ENCODE measurements at regions not wholly inside any gene's neighbourhood (a gene's known extent, or its start where the extent isn't known, plus 50 kb on each side); places are given as distances from the start of the nearest gene placed in this dataset.

DNA sequence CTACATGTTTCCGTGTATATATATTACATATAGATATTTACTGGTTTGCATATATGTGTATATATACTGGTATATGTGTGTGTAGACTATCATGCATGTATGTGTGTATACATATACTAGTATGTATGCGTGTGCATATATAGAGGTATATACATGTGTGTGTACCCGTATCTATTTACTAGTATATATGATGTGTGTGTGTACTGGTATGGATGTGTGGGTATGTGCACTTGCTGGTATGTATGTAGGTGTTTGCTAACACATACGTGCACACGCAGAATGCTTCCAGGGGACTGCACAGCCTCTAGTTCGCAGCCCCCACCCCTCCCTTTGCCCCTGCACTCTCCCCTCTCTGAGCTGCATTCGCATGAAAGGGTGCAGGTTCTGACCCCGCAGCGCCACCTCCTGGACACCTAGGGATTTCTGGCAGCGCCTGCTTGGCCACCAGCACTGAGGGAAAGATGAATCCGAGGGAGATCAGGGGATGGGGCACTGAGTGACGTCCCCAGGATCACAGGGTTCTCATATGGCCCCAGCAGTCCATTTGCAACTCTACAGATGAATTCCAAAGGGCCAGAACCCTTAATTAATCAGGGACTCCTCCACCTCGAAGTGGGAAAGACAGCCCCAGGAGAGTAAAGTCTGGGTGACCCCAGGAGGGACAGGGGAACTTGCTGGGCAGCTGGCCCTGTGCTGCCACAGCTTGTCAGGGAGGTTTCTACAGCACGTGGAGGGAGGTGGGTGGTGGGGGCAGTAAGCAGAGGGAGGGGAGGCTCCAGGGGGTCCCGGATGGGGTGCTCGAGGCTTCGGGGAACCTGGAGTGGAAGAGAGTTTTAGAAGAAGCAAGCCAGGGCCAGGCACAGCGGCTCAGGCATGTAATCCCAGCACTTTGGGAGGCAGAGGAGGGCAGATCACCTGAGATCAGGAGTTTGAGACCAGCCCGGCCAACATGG lies 66.8 kb upstream of the ASAP2 start:
- no peaks in the 10 kb centered on the region for H3K27me3 ChIP-seq
- no peak overlapping the region for H3K4me3 ChIP-seq
- peak; percentile 76 for DNase-seq
- peak; percentile 47 to 62 for ATAC-seq (ENCODE audit: low FRiP score in 2 of 2)
- no peaks in the 10 kb centered on the region for H3K9me3 ChIP-seq
- no peak overlapping the region for H3K27ac ChIP-seq
- no peaks in the 10 kb centered on the region for H3K36me3 ChIP-seq
- 37 to 38% methylated on average over 17 to 19 of the region's 19 CpGs for WGBS, 2 donors
- TF ChIP-seq EP300 (IDR thresholded peaks at IDR 0.05) (no peak), POLR2A (IDR thresholded peaks at IDR 0.05) (no peak), POLR2AphosphoS5 (IDR thresholded peaks at IDR 0.05) (no peak)
- TF ChIP-seq, protein P1, sequence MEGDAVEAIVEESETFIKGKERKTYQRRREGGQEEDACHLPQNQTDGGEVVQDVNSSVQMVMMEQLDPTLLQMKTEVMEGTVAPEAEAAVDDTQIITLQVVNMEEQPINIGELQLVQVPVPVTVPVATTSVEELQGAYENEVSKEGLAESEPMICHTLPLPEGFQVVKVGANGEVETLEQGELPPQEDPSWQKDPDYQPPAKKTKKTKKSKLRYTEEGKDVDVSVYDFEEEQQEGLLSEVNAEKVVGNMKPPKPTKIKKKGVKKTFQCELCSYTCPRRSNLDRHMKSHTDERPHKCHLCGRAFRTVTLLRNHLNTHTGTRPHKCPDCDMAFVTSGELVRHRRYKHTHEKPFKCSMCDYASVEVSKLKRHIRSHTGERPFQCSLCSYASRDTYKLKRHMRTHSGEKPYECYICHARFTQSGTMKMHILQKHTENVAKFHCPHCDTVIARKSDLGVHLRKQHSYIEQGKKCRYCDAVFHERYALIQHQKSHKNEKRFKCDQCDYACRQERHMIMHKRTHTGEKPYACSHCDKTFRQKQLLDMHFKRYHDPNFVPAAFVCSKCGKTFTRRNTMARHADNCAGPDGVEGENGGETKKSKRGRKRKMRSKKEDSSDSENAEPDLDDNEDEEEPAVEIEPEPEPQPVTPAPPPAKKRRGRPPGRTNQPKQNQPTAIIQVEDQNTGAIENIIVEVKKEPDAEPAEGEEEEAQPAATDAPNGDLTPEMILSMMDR (IDR thresholded peaks at IDR 0.05) = peak; percentile 73 to 85 (median 78)
- H3K4me1 ChIP-seq = peaks cover 10 to 21% (median 13%) of the 10 kb centered on the region in 4 donors

DNA sequence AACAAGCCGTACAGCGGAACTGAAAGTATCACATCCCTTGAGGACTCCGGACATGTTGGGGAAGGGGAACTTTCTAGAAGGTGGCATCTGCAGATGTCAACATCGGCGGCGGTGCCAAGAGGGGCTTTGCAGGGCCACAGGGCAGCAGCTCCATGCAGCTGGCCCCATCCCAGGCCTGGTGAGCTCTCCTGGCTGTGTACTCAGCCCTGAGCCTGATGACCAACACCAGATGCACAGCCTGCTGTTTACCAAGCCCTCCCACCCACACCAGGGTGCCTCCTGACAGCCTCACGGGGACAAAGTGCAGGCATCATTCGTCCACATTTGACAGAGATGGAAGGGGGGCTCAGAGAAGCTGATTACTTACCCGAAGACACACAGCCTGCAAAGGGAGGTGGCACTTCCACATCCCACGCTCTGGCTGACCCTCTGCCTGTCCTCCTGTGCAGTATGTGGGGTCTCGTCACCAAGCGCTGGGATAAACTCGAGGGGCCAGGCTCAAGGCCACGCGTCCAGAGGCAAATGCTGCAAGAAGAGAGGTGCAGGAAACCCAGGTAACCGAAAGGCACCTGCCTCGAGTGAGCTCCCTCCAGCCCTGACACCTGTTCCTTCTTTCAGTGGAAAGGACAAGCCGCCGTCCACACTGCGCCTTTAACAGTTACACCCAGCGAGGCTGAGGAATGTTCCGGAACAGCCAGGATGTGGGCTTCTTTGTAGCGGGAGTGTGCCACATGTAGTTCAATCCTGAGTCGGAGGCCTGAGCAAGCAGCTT lies 69.0 kb upstream of the ASAP2 start:
- 83 to 87% methylated on average over 19 to 24 of the region's 24 CpGs for WGBS, 2 donors
- H3K4me1 ChIP-seq = peaks cover 2 to 10% (median 5%) of the 10 kb centered on the region in 4 donors
- H3K27ac ChIP-seq = no peak overlapping the region
- peak overlapping the region in 1 of 4 donors; percentile 24 for H3K4me3 ChIP-seq
- ATAC-seq (ENCODE audit: low FRiP score in 2 of 2) (no peak), DNase-seq (no peak)
- no peaks in the 10 kb centered on the region for H3K9me3 ChIP-seq
- H3K36me3 ChIP-seq = no peaks in the 10 kb centered on the region
- H3K27me3 ChIP-seq = no peaks in the 10 kb centered on the region
- no peak for TF ChIP-seq EP300 (IDR thresholded peaks at IDR 0.05)
- TF ChIP-seq, protein P1 (IDR thresholded peaks at IDR 0.05) = no peak
- TF ChIP-seq POLR2AphosphoS5 (IDR thresholded peaks at IDR 0.05) = no peak
- TF ChIP-seq POLR2A (IDR thresholded peaks at IDR 0.05) = no peak

DNA sequence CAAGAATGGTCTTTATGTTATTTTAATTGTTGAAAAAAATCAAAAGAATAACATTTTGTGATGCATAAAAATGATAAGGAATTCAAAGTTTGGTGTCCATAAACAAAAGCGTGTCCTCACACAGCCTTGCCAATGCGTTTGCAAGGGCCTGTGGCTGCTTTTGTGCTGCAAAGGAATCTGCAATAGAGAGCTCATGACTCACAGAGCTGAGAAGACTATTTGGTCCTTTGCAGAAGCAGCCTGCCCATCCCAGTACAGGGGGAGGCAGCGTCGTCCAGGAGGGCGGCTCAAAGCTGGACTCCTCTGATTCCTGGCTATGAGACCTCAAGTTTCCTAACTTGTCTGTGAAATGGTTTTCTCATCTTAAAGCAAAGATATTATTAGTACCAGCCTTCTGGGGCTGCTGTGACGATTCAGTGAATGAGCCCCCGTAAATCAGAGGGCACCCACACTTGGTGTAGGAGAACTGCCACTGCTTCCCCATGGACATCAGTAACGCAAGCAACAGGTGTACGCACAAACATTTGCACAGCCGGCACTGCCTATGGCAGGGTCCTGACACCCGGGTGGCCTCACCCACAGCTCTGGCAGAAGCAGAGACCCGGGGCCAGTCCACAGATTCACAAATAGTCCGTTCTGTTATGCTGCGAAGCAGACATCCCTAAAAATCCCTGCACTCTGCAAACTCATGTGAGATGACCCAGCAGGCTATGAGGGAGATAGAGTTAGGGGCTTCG lies 70.6 kb upstream of the ASAP2 start:
- H3K27me3 ChIP-seq = no peaks in the 10 kb centered on the region
- no peak for DNase-seq
- H3K4me1 ChIP-seq = peaks cover 0 to 6% (median 1%) of the 10 kb centered on the region in 4 donors
- H3K9me3 ChIP-seq = no peaks in the 10 kb centered on the region
- ATAC-seq (ENCODE audit: low FRiP score in 2 of 2) = no peak
- H3K36me3 ChIP-seq = no peaks in the 10 kb centered on the region
- H3K27ac ChIP-seq = no peak overlapping the region
- TF ChIP-seq POLR2A (IDR thresholded peaks at IDR 0.05) (no peak), POLR2AphosphoS5 (IDR thresholded peaks at IDR 0.05) (no peak), EP300 (IDR thresholded peaks at IDR 0.05) (no peak)
- TF ChIP-seq, protein P1 (IDR thresholded peaks at IDR 0.05) = no peak
- H3K4me3 ChIP-seq = no peak overlapping the region
- WGBS, 2 donors = 78 to 85% methylated on average over 9 to 15 of the region's 15 CpGs

DNA sequence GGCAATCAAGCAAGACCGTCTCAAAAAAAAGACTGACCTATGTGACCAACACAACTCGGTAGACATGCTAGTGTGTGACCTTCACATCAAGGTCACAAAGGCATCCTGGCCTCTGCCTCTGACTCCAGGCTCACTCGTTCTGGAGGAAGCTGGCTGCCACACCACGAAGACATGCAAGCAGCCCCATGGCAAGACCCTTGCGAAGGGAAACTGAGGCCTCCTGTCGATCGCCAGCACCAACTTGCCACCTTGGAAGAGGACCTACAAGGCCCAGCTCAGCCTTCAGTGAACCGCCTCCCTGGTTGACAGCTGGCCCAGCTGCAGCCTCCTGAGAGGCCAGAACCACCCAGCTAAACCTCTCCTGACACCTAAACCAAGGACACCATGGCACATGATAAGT lies 79.3 kb upstream of the ASAP2 start:
- no peak overlapping the region for H3K27ac ChIP-seq
- H3K4me3 ChIP-seq = no peak overlapping the region
- DNase-seq = no peak
- TF ChIP-seq EP300 (IDR thresholded peaks at IDR 0.05) = no peak
- TF ChIP-seq, protein P1 (IDR thresholded peaks at IDR 0.05) = no peak
- TF ChIP-seq POLR2AphosphoS5 (IDR thresholded peaks at IDR 0.05) = no peak
- no peak for TF ChIP-seq POLR2A (IDR thresholded peaks at IDR 0.05)
- no peaks in the 10 kb centered on the region for H3K36me3 ChIP-seq
- 94 to 95% methylated on average over 4 to 8 of the region's 8 CpGs for WGBS, 2 donors
- no peaks in the 10 kb centered on the region for H3K9me3 ChIP-seq
- H3K27me3 ChIP-seq = no peaks in the 10 kb centered on the region
- no peaks in the 10 kb centered on the region for H3K4me1 ChIP-seq
- ATAC-seq (ENCODE audit: low FRiP score in 2 of 2) = no peak

All from upper lobe of left lung (tissue), 6 donors.